ENCODE measurements at regions not wholly inside any gene's neighbourhood (a gene's known extent, or its start where the extent isn't known, plus 50 kb on each side); places are given as distances from the start of the nearest gene placed in this dataset.
"Not testable (repeated sequence)": the region's sequence is repeated elsewhere in the genome, so short reads cannot be mapped to it uniquely, and the experiment has no call there.

- no peak for DNase-seq
These were observed 599.1 kb upstream of the GRIA3 start for GRCh38 chrX:122584981-122585380.

GRCh38 chrX:122586831-122587230, 597.2 kb upstream of the GRIA3 start:
- no peak for DNase-seq

- no peak for DNase-seq
These were observed 592.5 kb upstream of the GRIA3 start for GRCh38 chrX:122591546-122591945.

- no peak for DNase-seq
These were observed 587.1 kb upstream of the GRIA3 start for GRCh38 chrX:122596998-122597397.

GRCh38 chrX:122622795-122623194, 561.3 kb upstream of the GRIA3 start:
- no peak for DNase-seq

DNA sequence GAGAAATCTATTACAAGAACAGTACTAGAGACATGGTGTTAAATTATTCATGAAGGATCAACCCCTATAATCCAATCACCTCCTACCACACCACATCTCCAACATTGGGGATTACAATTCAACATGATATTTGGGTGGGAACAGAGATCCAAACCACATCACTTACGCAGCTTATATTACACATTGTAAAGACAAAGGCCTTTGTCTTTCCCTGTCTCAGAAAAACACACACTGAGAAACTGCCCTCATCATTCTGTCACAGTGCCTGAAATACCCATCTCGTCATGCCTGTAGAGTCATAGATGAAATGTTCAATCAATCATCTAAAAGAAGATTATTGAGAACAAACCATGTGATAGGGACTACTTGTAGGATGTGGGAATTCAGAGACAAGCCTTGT, 558.8 kb upstream of the GRIA3 start:
- DNase-seq, result no peak

DNA sequence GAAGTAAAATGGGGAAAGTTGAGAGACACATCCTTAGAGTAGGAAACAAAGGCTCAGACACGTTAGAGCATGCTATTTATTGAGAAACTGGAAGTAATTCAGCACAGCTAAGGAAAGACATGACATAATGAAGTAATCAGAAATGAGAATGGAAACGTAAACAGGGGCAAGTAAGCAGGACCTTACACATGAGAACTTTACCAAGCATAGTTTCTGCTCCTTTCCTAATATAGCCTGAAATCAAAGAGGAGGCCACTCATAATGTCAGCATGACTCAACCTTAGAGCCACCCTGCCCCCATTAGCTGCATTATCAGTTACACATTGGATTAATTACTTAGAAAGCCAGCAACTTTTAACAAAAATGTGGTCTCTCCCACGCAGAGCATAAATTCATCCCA, 558.3 kb upstream of the GRIA3 start:
- no peak for DNase-seq

- DNase-seq, result no peak
These were observed 557.2 kb upstream of the GRIA3 start for GRCh38 chrX:122626871-122627270.

- DNase-seq, result no peak
These were observed 542.9 kb upstream of the GRIA3 start for GRCh38 chrX:122641136-122641535.

DNA sequence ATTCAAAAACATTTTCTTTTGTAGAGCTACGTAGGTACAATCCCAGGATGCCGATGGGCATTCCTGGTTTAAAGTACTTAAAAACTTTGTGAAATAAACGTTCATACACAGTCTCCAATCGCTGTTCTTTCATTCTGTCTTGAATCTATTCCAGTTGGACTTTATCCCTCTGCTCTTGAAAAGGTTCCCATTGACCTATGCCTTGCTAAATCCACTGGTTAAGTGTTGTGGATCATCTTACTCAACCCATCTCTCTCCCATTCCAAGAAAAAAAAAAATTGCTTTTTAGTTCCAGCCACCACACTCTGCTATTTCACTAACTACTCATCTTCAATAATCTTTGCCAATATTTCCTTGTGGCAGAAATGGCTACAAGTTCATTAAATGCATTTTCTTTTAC, 542.3 kb upstream of the GRIA3 start:
- DNase-seq, result no peak

GRCh38 chrX:122655256-122655655, 528.8 kb upstream of the GRIA3 start:
- not testable (repeated sequence) for DNase-seq

DNA sequence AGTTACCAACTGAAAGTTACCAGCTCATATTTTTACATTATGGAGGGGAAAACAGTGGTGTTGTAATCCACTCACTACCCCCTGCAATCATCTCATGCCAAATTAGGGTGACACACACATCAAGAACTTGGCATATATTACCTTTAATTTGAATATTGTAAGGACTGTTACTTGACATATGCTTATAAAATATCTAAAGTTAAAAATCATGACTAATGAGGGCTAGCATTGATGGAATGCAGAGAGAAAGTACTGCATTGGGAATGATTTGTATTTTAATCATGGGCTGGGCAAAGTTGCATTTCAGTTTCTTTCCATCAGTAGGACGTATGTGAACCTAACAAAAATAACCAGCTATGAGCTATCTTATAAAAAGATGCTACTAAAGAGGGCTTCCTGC, 517.5 kb upstream of the GRIA3 start:
- DNase-seq, result no peak

DNA sequence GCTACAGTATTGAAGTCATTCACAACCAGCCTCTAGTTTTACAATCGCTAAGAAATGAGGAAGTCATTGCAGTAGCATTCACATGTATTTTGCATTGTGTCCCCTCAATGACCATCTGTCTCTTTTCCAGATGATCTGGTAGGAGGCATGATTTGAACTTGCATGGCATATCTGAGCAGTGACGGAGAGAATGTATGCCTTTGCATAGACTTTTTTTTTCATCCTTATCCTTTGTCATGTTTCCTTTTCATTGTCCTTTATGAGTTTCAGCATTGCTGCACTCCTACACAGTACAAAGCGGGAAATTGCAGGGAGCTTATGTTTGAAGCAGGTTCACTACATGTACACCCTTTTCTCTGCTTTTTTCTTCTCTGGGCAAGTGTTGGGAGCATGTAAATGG, 516.4 kb upstream of the GRIA3 start:
- DNase-seq, result no peak

DNA sequence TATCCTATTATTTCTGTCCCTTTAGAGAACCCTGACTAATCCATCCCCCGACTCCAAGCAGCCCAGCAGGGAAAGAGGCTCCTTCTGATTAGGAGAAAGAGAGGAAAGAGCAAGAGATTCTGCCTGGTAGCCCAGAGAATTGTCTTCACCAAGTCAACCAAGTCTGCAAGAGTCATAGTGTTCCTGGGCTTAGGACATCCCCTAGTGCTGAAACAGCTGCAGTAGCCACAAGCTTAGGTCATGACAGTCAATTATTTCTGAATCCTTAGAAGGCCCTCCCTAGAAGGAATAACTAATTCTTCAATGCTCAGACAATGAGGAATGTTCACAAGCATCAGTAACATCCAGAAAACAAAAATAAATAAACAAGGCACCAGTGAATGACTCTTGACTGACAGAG, 480.3 kb upstream of the GRIA3 start:
- no peak for DNase-seq

DNA sequence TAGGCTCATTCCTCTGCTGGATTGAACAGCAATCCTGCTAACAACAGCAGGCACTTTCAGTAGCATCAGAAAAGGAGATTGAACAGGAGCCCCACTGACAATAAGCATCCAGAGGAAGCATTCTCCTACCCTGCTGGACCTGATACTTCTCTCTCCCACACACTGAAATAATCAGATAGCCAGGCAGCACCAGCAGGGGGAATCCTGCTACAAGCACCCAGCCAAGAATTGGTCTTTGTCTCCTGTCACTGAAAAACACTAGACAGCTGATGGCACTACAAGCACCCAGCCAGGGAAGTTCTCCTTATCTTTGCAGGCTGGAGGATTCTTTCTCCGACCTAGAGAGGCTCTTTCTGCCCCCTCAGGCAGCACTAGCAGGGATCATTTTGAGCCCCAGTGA, 444.3 kb upstream of the GRIA3 start:
- DNase-seq, result no peak

DNA sequence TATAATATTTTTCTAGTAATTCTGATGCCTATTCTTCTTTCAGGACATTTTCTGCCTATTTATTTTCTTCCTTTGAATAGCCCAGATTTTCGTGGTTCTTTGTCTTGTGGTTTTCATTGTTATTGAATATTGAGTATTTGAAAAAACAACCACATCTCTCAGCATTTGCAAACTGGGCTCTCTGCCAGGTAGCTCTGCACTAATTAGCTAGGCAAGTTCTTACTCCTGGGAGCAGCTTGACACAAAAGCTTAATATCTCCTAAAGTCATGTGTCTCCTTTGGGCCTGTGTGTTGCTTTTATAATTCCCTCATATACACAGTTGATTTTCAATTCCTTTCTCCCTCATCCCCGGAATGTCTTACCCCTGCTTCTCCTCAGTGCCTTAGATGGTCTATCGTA, 413.5 kb upstream of the GRIA3 start:
- no peak for DNase-seq

GRCh38 chrX:122771933-122772332, 412.1 kb upstream of the GRIA3 start:
- DNase-seq, result no peak

DNA sequence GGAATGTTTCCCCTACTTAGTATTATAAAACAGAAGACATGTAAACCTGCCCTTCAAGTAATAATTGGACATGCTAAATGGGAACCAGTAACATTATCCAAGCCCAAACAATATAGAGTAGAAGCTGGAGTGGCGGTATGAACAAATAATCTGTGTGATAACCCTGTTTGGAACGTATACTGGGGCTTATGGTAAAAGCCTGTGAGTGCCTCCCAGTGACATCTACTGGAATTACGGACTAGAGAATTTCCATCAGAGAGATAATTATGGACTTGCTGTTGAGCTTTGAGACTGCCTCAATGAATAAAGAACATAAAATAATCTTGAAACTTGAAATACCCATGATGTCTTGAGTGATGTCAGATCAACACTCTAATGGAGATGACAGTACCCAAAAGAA, 406.3 kb upstream of the GRIA3 start:
- no peak for DNase-seq

- no peak for DNase-seq
These were observed 400.2 kb upstream of the GRIA3 start for GRCh38 chrX:122783918-122784317.

DNA sequence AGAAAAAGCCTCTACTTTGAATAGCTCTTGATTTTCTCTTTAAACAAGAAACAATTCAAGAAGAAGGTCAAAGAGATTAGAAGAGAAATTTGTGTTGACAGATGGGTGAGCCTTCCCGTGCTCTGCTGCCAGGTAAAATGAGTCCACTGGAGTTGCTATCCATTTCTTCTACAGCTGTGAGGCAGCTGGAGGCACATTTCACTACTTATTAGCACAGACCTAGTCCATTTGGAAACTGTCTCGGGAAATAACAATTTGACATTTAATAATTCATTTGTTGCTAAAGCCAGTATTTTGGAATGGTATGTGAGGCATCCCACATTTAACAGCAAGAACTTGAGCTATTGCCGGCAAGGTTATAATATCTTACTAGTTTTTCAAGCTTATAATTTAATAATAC, 396.8 kb upstream of the GRIA3 start:
- no peak for DNase-seq

GRCh38 chrX:122788216-122788615, 395.9 kb upstream of the GRIA3 start:
- DNase-seq, result no peak

- no peak for DNase-seq
These were observed 393.5 kb upstream of the GRIA3 start for GRCh38 chrX:122790376-122791095.

GRCh38 chrX:122813876-122814275, 370.2 kb upstream of the GRIA3 start:
- DNase-seq, result no peak

DNA sequence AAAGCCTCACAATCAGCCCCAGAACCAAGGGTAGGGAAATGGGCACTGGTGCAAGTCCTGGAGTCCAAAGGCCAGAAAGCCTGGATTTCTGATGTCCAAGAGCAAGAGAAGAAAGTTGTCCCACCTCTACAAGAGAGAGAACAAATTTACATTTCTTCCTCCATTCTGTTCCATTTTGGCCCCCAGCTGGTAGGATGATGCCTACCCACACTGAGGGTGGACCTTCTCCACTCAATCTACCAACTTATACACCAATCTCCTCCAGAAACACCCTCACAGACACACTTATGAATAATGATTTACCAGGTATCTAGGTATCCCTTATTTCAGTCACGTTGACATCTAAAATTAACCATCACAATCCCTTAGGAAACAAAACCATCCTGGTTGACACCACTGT, 367.8 kb upstream of the GRIA3 start:
- DNase-seq, result no peak

DNA sequence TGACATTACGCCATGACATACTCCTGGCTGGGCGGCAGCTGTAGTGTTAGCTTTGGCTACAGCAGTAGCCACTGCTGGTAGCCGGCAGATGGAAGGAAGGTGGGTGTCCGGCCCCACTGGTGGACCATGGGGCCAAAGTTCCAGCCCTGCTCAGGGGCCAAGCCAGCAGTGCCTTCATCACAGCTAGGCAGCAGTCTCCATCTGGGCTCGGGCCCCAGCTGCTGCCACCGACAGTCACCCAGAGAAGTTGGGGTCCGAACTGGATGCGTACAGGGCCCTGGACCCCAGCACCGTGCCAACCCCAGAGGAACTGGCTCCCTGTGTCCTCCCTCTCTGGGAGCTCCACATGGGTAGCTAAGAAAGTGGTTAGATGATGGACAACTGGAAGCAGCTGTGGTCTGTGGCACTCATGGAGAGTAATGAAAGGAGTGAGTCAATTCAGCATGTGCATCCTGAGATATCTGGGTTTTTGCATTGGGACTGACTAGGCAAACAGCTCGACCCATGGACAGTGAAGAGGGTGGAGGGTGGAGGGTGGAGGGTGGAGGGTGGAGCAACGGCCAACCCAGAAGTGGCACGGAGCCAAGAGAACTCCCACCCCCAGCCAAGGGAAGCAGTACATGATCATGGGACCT, 366.6 kb upstream of the GRIA3 start:
- no peak for DNase-seq
